HG02970 (cell line): ENCODE measurements at regions not wholly inside any gene's neighbourhood (a gene's known extent, or its start where the extent isn't known, plus 50 kb on each side); places are given as distances from the start of the nearest gene placed in this dataset.
"Not testable (repeated sequence)": the region's sequence is repeated elsewhere in the genome, so short reads cannot be mapped to it uniquely, and the experiment has no call there.

Experiments used
- ATAC-seq: cut with Tn5 transposase; IDR thresholded peaks from one replicate; pipeline ENCODE4 v1.9.1; 2021; ENCODE audit warnings: mild to moderate bottlenecking, moderate library complexity, moderate number of reproducible peaks; ENCODE audit not compliant: unreplicated experiment, low FRiP score

GRCh38 chr6:79431537-79431933 lies 105.7 kb downstream of the LCA5 start:
- ATAC-seq, result no peak

GRCh38 chr6:79430913-79431536 lies 106.2 kb downstream of the LCA5 start:
- ATAC-seq, result no peak

GRCh38 chr6:79427721-79428120 lies 109.5 kb downstream of the LCA5 start:
- no peak for ATAC-seq

- ATAC-seq, result no peak
Observed at GRCh38 chr6:79426625-79427278, 110.5 kb downstream of the LCA5 start.

GRCh38 chr6:79425589-79426311 lies 111.5 kb downstream of the LCA5 start:
- no peak for ATAC-seq

- no peak for ATAC-seq
Observed at GRCh38 chr6:79423216-79423615, 114.0 kb downstream of the LCA5 start.

- no peak for ATAC-seq
Observed at GRCh38 chr6:79422666-79423065, 114.6 kb downstream of the LCA5 start.

- peak; percentile 48 for ATAC-seq
Observed at GRCh38 chr6:79421707-79422484, 115.3 kb downstream of the LCA5 start.

- ATAC-seq, result no peak
Observed at GRCh38 chr6:79421001-79421411, 116.2 kb downstream of the LCA5 start.

- no peak for ATAC-seq
Observed at GRCh38 chr6:79420054-79420453, 117.2 kb downstream of the LCA5 start.

GRCh38 chr6:79416931-79417330 lies 120.3 kb downstream of the LCA5 start:
- ATAC-seq, result no peak

- no peak for ATAC-seq
Observed at GRCh38 chr6:79413562-79414002, 123.6 kb downstream of the LCA5 start.

GRCh38 chr6:79410806-79411205 lies 126.4 kb downstream of the LCA5 start:
- no peak for ATAC-seq

- no peak for ATAC-seq
Observed at GRCh38 chr6:79408256-79408974, 128.8 kb downstream of the LCA5 start.

GRCh38 chr6:79404677-79405076 lies 132.6 kb downstream of the LCA5 start:
- no peak for ATAC-seq

- ATAC-seq, result no peak
Observed at GRCh38 chr6:79404261-79404660, 133.0 kb downstream of the LCA5 start.

- no peak for ATAC-seq
Observed at GRCh38 chr6:79403563-79403962, 133.7 kb downstream of the LCA5 start.

GRCh38 chr6:79403086-79403485 lies 134.1 kb downstream of the LCA5 start:
- ATAC-seq, result no peak

- no peak for ATAC-seq
Observed at GRCh38 chr6:79399499-79399898, 137.7 kb downstream of the LCA5 start.

- ATAC-seq, result not testable (repeated sequence)
Observed at GRCh38 chr6:79398617-79399016, 138.6 kb downstream of the LCA5 start.
